ENCODE measurements at regions not wholly inside any gene's neighbourhood (a gene's known extent, or its start where the extent isn't known, plus 50 kb on each side); places are given as distances from the start of the nearest gene placed in this dataset.

DNA sequence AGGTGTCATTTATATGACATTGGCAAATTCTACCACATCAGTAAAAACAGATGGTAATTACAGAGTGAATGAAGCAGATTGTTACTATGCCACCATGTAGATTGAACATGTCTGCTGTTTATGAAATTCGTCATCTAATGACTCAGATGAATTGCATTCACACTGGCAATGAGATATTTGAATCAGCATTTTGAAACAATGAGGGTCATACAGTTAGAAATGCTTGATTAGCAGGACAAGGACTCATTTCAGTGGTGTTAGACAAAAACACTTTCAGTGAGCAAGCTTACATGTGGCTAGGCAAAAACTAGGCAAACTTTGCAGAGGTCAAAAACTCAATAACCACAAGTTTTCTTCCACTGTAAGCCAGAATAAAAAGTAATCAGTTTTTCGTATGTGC lies 1165.0 kb downstream of the SLITRK1 start:
- Histone ChIP-seq H3K4me1 (ENCODE audit: control insufficient read depth, insufficient read depth, low read length) (no peaks in the 10 kb centered on the region), H2BK20ac (ENCODE audit: low read depth, low read length) (peak overlapping the region; percentile 57; the same call in 1 of the 2 replicates), H3K4ac (ENCODE audit: low read depth, low read length) (no peak overlapping the region), H2BK15ac (ENCODE audit: low read depth, low read length) (no peak overlapping the region), H3K18ac (ENCODE audit: low read depth, low read length) (no peak overlapping the region), H3K4me2 (ENCODE audit: low read depth, low read length) (no peak overlapping the region; the same call in 1 of the 2 replicates), H4K5ac (ENCODE audit: low read depth, low read length) (no peak overlapping the region; the same call in 1 of the 2 replicates), H3K4me3 (ENCODE audit: insufficient read depth, low read depth, low read length) (no peak overlapping the region), H3K36me3 (ENCODE audit: control insufficient read depth, insufficient read depth, low read length) (no peaks in the 10 kb centered on the region), H2AFZ (replicated peaks; ENCODE audit: low read length, poor library complexity) (no peak overlapping the region), H2AK5ac (ENCODE audit: low read depth, low read length) (no peak overlapping the region), H2BK120ac (ENCODE audit: low read depth, low read length) (no peak overlapping the region; the same call in 1 of the 2 replicates), H4K8ac (ENCODE audit: low read depth in 2 of 2, low read length in 2 of 2) (no peak overlapping the region), H3K27me3 (ENCODE audit: control insufficient read depth, insufficient read depth, low read length) (no peaks in the 10 kb centered on the region), H3K14ac (replicated peaks; ENCODE audit: low read depth, low read length) (no peak overlapping the region), H4K91ac (ENCODE audit: insufficient read depth, low read depth, low read length) (peak overlapping the region; percentile 5; the same call in 1 of the 2 replicates), H2AK9ac (replicated peaks; ENCODE audit: low read depth, low read length, poor library complexity) (no peak overlapping the region), H3K9ac (ENCODE audit: low read depth, low read length) (no peak overlapping the region), H3K23ac (ENCODE audit: low read depth, low read length) (no peak overlapping the region), H3K27ac (ENCODE audit: insufficient read depth, low read length) (no peak overlapping the region), H3K9me1 (ENCODE audit: insufficient read depth, low read length) (no peaks in the 10 kb centered on the region), H3K9me3 (ENCODE audit: control insufficient read depth, insufficient read depth, low read length) (no peaks in the 10 kb centered on the region), H4K20me1 (ENCODE audit: insufficient read depth, low read length) (no peaks in the 10 kb centered on the region), H3K79me1 (ENCODE audit: low read depth in 1 of 2, low read length in 2 of 2) (no peaks in the 10 kb centered on the region), H2BK5ac (ENCODE audit: low read depth, low read length, poor library complexity, severe bottlenecking) (no peak overlapping the region), H3K56ac (ENCODE audit: extremely low read depth, insufficient read depth, low read length) (no peak overlapping the region)
- ATAC-seq (ENCODE audit: low read depth): no peak
- intact Hi-C loops (cut with micrococcal nuclease) (no loop called here), in situ Hi-C loops (cut with MboI; ENCODE audit: low sequenced_read_pairs) (no loop called here), dilution Hi-C loops (cut with HindIII; ENCODE audit: low sequenced_read_pairs, unreplicated experiment) (no loop called here)
- no CpG with 5 or more reads among the region's 2 CpGs for WGBS, 2 experiments (ENCODE audit: extremely low coverage in 2 of 2, insufficient read length in 1 of 2)
- TF ChIP-seq CEBPB (IDR thresholded peaks at IDR 0.05; ENCODE audit: low read depth, low read length) (peak; percentile 29; the same call in 1 of the 2 replicates), RFX5 (IDR thresholded peaks at IDR 0.05; ENCODE audit: low read depth, low read length) (no peak), MAFK (IDR thresholded peaks at IDR 0.05; ENCODE audit: low read depth, low read length) (peak; percentile 71)
- ChIA-PET CTCF (no interaction called here), POLR2A (ENCODE audit: unreplicated experiment) (no interaction called here)
- peak; percentile 59 for DNase-seq
- BruUV-seq (replicated peaks): no TSS peak

Data from IMR-90 (cell line).